Panc1 (cell line): ENCODE measurements at regions not wholly inside any gene's neighbourhood (a gene's known extent, or its start where the extent isn't known, plus 50 kb on each side); places are given as distances from the start of the nearest gene placed in this dataset.

Experiments
- POLR2AphosphoS5 ChIP-seq: IDR thresholded peaks from 2 replicates; pipeline ENCODE4 v1.6.1; 2012; ENCODE audit warnings: mild to moderate bottlenecking, low read depth, low read length, moderate library complexity
- SIN3A ChIP-seq: IDR thresholded peaks from 2 replicates; pipeline ENCODE4 v1.6.1; 2012; ENCODE audit warnings: low read depth, mild to moderate bottlenecking, low read length, moderate library complexity, borderline replicate concordance; ENCODE audit not compliant: insufficient read depth
- TCF7L2 ChIP-seq: IDR thresholded peaks from 2 replicates; pipeline ENCODE4 v1.6.1; 2011; ENCODE audit warnings: mild to moderate bottlenecking, low read depth, low read length, inconsistent platforms
- TF ChIP-seq, protein P1 (sequence below): fragments of 450-650 bp; IDR thresholded peaks from 2 replicates; pipeline ENCODE4 v1.5.1; 2017; ENCODE audit warnings: mild to moderate bottlenecking
- TF ChIP-seq, protein P2 (sequence below), 2 experiments: IDR thresholded peaks; 2 replicates each; pipeline ENCODE4 v1.6.1; 2011 to 2012; ENCODE audit warnings: low read depth in 2 of 2, control low read depth in 1 of 2, low read length in 1 of 2, mild to moderate bottlenecking in 1 of 2, moderate library complexity in 1 of 2; ENCODE audit not compliant: insufficient read depth in 1 of 2

DNA sequence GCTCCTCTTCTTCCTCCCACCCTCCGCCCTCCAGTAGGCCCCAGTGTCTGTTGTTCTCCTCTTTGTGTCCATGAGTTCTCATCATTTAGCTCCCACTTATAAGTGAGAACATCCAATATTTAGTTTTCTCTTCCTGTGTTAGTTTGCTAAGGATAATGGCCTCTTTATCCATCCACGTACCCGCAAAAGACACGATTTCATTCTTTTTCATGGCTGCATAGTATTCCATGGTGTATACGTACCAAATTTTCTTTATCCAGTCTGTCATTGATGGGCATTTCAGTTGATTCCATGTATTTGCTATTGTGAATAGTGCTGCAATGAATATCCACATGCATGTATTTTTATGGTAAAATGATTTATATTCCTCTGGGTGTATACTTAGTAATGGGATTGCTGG is 82.2 kb downstream of the COPS8 start:
- TF ChIP-seq SIN3A (no peak), POLR2AphosphoS5 (no peak), TCF7L2 (no peak)
- TF ChIP-seq, protein P1, sequence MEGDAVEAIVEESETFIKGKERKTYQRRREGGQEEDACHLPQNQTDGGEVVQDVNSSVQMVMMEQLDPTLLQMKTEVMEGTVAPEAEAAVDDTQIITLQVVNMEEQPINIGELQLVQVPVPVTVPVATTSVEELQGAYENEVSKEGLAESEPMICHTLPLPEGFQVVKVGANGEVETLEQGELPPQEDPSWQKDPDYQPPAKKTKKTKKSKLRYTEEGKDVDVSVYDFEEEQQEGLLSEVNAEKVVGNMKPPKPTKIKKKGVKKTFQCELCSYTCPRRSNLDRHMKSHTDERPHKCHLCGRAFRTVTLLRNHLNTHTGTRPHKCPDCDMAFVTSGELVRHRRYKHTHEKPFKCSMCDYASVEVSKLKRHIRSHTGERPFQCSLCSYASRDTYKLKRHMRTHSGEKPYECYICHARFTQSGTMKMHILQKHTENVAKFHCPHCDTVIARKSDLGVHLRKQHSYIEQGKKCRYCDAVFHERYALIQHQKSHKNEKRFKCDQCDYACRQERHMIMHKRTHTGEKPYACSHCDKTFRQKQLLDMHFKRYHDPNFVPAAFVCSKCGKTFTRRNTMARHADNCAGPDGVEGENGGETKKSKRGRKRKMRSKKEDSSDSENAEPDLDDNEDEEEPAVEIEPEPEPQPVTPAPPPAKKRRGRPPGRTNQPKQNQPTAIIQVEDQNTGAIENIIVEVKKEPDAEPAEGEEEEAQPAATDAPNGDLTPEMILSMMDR = no peak
- TF ChIP-seq, protein P2, sequence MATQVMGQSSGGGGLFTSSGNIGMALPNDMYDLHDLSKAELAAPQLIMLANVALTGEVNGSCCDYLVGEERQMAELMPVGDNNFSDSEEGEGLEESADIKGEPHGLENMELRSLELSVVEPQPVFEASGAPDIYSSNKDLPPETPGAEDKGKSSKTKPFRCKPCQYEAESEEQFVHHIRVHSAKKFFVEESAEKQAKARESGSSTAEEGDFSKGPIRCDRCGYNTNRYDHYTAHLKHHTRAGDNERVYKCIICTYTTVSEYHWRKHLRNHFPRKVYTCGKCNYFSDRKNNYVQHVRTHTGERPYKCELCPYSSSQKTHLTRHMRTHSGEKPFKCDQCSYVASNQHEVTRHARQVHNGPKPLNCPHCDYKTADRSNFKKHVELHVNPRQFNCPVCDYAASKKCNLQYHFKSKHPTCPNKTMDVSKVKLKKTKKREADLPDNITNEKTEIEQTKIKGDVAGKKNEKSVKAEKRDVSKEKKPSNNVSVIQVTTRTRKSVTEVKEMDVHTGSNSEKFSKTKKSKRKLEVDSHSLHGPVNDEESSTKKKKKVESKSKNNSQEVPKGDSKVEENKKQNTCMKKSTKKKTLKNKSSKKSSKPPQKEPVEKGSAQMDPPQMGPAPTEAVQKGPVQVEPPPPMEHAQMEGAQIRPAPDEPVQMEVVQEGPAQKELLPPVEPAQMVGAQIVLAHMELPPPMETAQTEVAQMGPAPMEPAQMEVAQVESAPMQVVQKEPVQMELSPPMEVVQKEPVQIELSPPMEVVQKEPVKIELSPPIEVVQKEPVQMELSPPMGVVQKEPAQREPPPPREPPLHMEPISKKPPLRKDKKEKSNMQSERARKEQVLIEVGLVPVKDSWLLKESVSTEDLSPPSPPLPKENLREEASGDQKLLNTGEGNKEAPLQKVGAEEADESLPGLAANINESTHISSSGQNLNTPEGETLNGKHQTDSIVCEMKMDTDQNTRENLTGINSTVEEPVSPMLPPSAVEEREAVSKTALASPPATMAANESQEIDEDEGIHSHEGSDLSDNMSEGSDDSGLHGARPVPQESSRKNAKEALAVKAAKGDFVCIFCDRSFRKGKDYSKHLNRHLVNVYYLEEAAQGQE (IDR thresholded peaks at IDR 0.05; ENCODE audit: insufficient read depth in 1 of 2, low read depth in 2 of 2, low read length in 1 of 2) = no peak
